GM12864 (cell line): ENCODE measurements at regions not wholly inside any gene's neighbourhood (a gene's known extent, or its start where the extent isn't known, plus 50 kb on each side); places are given as distances from the start of the nearest gene placed in this dataset.

Experiments used
- DNase-seq: peaks from one replicate; pipeline ENCODE4 v3.0.0-alpha.2; 2011; ENCODE audit warnings: low read depth
- H3K4me3 ChIP-seq: 2 replicates; pipeline ENCODE4 v1.5.1; 2011; ENCODE audit warnings: mild to moderate bottlenecking, low read depth, low read length, control low read depth
- TF ChIP-seq, protein P1 (sequence below): IDR thresholded peaks from 2 replicates; pipeline ENCODE4 v1.5.1; 2011; ENCODE audit warnings: low read depth, mild to moderate bottlenecking, moderate library complexity, low read length, control low read depth, inconsistent platforms; ENCODE audit errors: missing control alignments

DNA sequence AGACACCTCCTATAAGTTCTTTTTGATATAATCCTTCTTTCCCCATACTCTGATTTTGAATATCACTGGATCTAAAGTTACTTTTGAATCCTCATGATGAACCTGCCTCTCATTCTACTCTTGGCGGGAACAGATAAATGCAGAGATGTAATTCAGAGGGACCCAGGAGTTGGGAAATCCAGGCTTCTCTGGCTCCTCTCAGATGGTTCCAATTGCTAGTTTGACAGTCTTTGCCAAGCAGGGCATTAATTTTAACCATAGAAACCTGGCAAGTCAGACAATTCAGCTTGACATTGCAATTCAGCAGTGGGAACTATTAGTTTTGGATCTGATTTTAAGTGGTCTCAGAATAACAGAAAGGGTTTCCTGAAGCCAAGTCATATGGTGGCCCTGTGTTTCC lies 67.3 kb upstream of the KLF12 start:
- no peak for DNase-seq
- TF ChIP-seq, protein P1, sequence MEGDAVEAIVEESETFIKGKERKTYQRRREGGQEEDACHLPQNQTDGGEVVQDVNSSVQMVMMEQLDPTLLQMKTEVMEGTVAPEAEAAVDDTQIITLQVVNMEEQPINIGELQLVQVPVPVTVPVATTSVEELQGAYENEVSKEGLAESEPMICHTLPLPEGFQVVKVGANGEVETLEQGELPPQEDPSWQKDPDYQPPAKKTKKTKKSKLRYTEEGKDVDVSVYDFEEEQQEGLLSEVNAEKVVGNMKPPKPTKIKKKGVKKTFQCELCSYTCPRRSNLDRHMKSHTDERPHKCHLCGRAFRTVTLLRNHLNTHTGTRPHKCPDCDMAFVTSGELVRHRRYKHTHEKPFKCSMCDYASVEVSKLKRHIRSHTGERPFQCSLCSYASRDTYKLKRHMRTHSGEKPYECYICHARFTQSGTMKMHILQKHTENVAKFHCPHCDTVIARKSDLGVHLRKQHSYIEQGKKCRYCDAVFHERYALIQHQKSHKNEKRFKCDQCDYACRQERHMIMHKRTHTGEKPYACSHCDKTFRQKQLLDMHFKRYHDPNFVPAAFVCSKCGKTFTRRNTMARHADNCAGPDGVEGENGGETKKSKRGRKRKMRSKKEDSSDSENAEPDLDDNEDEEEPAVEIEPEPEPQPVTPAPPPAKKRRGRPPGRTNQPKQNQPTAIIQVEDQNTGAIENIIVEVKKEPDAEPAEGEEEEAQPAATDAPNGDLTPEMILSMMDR = no peak
- no peak overlapping the region for H3K4me3 ChIP-seq

DNA sequence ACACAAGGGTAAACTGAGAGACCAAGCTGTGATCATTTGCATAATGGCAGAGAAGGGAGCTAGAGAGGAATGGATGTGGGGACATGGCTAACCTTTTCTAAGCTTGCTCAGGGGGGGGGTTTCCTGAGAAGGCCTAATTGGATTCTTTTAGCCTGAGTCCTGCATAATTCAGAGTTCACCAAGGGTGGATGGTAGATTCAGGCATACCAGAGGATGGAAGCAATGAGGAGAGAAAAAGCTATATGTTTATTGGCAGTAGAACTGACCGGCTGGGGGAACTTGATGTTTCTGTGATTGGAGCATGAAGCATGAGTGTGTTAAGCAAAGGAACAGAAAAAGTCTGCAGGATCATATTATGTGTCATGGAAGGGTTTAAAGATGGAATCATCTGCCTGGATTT lies 65.9 kb upstream of the KLF12 start:
- DNase-seq = no peak
- TF ChIP-seq, protein P1 = no peak
- no peak overlapping the region for H3K4me3 ChIP-seq

DNA sequence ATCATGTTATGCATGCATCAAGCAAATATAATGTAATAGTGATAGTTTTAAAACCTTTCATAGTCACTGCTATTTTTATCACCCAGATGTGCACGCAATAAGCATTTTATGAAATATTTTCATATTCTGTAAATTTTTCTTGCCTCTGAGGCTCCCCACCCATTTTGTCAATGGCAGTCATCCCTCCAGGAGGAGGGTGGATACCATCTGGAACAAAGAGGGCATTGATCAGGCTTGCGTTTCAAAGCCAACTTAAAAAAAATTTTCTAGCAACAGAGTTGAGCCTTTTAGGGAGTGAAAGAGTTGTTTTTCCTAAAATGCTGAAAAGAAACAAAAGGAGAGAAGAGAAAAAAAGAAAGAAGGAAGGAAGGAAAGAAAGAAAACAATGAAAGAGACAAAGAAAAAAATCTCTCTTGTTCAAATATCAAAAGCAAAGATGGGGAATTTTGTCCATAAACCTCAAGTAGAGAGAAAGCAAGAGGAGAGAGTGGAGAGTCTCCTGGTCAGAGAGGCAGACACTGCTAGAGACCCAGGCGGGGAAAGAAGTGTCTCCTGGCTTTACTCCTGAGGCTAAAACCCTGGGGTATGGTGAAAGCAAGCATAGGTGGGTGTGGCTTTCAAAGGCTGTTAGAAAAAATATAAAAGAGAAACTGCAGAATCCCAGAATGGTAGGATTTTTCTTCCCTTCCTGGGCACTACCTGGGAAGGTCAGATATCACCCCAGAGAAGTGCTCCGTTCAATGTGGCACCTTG lies 63.6 kb upstream of the KLF12 start:
- TF ChIP-seq, protein P1 = no peak
- H3K4me3 ChIP-seq = no peak overlapping the region
- no peak for DNase-seq

DNA sequence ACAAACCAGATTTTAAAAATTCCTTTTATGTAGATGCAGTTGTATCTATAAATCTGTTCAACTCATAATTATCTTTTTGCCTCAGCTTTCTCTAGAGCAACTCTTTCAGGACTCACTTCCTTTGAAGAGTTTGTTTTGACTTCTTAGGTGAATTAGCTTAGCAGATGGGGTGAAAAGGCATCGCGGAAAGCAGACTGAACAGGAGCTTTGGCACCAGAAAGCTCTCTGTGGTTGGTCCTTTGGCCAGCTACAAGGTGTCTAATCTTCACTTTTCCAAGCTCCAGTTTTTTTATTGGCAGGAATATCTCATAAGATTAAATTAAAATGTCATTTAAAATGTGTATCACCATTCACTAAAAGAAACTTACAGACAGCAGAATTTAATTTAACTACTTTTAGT lies 60.6 kb upstream of the KLF12 start:
- TF ChIP-seq, protein P1 = no peak
- no peak for DNase-seq
- no peak overlapping the region for H3K4me3 ChIP-seq

DNA sequence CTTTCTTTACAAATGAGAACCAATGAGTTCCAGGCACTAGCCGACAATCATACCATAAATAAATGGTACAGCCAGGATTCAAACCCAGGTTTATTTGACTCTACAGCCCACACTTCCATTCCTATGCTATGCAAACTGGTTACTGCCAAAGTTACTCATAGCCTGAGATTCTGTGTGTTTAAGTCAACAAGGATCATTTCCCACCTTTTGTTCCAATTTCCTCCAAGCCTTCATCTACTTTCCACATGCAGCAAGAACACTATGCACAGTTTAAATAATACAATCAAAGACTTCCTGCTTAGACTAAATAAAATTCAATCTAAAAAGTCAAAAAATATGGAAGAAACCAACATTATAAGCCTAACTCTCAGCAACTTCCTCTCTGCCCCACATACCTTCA lies 59.2 kb upstream of the KLF12 start:
- DNase-seq = no peak
- TF ChIP-seq, protein P1 = no peak
- H3K4me3 ChIP-seq = no peak overlapping the region

DNA sequence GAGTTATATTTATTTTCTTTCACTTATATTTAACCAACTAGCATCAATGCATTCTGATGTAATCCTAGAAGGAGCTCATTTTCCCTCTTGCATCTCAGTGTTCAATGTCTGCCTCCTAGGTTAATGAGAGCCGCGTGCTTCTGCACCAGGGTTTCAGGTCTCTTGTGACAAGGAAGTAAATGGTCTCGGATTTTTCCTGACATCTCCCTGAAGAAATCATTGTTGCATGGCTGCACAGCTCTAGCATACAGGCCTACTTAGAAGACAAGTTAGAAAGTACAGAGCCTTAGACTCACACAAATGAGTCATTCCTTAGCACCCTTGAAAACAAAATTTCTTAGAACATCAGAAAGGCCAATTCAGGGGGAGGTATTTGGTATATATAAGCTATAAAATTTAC lies 57.2 kb upstream of the KLF12 start:
- H3K4me3 ChIP-seq = no peak overlapping the region
- TF ChIP-seq, protein P1 = no peak
- DNase-seq = no peak

DNA sequence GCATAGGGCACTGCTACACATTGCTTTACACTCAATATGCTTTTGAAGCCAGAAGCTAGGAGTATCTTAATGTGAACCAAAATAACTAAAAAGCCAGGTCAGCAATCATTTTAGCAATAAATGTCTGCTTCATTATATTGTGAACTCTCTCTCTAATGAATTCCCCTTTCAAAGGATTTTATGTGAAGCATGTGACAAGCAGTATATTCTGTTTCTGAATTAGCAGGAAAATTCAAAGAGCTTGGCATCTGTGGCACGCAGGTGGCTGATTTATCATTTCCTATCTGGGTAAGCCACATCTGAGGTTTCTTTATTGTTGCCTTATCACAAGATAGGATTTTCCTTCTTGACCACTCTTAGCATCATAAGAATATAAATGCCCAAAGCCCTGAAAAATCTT lies 56.8 kb upstream of the KLF12 start:
- H3K4me3 ChIP-seq = no peak overlapping the region
- DNase-seq = no peak
- TF ChIP-seq, protein P1 = no peak
